ENCODE measurements at regions not wholly inside any gene's neighbourhood (a gene's known extent, or its start where the extent isn't known, plus 50 kb on each side); places are given as distances from the start of the nearest gene placed in this dataset.

DNA sequence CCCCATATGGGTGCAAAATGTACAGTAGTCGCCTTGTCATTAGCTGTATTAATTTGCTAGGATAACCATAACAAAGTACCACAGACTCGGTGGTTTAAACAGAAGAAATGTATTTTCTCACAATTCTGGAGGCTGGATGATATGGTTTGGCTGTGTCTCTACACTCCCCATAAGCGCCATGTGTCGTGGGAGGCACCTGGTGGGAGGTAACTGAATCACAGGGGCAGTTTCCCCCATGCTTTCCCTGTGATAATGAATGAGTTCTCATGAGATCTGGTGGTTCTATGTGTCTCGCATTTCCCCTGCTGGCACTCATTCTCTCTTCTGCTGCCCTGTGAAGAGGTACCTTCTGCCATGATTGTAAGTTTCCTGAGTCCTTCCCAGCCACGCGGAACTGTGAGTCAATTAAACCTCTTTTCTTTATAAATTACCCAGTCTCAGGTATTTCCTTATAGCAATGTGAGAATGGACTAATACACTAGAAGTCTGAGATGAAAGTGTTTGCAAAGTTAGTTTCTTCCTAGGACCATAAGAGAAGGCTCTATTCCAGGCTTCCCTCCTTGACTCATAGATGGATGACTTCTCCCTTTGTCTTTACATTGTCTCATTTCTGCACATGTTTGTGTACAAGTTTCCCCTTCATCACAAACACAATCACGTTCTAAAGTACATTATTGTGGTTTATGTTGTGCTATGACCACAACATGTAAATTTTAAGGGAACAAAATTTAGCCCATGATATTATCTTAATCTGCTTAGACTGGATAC is 1442.6 kb downstream of the SUCLG1 start:
- DNase-seq (ENCODE audit: low read depth) = no peak
- TF ChIP-seq CTCF (IDR thresholded peaks at IDR 0.05; ENCODE audit: control insufficient read depth, extremely low read depth, insufficient read depth) = no peak
- H3K4me3 ChIP-seq (ENCODE audit: low read depth, low read length) = no peak overlapping the region

DNA sequence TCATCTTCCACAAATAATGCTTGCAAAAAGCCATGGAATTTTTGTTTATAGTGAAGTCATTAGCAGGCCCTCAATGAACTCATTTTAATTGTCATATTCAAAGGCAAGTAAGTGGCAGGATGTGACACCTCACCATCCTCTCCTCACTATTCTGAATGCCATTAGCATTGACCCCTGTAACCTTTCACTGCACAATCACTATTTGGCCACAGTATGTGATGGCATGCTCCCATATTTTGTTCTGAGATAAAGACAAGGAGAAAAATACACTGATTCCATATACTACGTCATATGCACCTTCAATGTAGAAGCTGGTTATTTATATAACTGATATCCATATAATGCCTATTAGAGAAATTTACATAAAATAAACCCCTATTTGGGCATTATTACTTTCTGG is 1443.2 kb downstream of the SUCLG1 start:
- DNase-seq (ENCODE audit: low read depth) = no peak
- TF ChIP-seq CTCF (IDR thresholded peaks at IDR 0.05; ENCODE audit: control insufficient read depth, extremely low read depth, insufficient read depth) = no peak
- no peak overlapping the region for H3K4me3 ChIP-seq (ENCODE audit: low read depth, low read length)

DNA sequence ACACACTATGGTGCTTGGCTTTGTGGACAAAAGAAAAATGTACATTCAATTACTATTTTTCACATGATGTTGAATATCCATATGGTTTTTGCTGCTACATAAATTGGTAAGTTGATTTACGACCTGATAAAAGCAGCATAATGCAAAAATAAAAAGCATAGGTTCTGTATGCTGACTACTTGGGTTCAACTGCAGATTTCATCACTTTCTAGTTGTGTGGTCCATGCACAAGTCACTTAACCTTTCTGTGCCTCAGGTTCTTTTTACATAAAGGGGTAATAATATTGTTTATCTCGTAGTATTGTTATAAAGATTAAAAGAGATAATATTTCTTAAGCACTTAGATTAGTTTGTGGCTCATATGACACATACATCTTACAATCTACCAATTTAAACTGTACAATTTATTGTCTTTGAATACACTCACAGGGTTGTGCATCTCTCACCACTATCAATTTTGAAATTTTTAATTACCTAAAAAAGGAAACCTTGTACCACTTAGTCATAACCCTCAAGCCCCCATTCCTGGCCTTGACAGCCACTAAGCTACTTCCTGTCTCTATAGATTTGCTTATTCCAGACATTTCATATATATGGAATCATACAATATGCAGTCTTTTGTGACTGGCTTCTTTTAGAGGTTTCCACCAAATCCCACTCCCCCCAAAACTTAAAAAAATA is 1443.9 kb downstream of the SUCLG1 start:
- no peak overlapping the region for H3K4me3 ChIP-seq (ENCODE audit: low read depth, low read length)
- no peak for TF ChIP-seq CTCF (IDR thresholded peaks at IDR 0.05; ENCODE audit: control insufficient read depth, extremely low read depth, insufficient read depth)
- no peak for DNase-seq (ENCODE audit: low read depth)

DNA sequence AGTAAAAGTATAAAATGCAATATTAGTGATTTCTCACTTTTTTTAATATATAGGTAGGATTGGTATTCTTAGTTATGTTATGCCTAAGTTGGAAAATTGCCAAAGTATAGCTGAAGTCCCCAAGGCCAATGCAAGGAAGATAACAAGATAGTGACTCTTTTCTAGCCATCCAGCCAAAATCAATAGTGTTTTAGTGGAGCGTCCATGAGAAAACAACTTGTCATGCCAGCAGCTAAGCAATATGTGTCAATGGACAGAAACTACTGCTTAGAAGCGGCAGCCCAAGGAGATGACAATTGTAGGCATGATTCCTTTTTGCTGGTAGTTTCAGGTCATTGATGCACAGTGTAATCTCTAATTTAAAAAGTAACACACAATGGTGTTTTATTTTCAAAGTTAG is 1444.6 kb downstream of the SUCLG1 start:
- peak; percentile 15 for DNase-seq (ENCODE audit: low read depth)
- no peak overlapping the region for H3K4me3 ChIP-seq (ENCODE audit: low read depth, low read length)
- no peak for TF ChIP-seq CTCF (IDR thresholded peaks at IDR 0.05; ENCODE audit: control insufficient read depth, extremely low read depth, insufficient read depth)

- H3K4me3 ChIP-seq (ENCODE audit: low read depth, low read length) = no peak overlapping the region
- no peak for DNase-seq (ENCODE audit: low read depth)
- TF ChIP-seq CTCF (IDR thresholded peaks at IDR 0.05; ENCODE audit: control insufficient read depth, extremely low read depth, insufficient read depth) = no peak
These were observed 1452.1 kb downstream of the SUCLG1 start for GRCh38 chr2:83006961-83007360.

DNA sequence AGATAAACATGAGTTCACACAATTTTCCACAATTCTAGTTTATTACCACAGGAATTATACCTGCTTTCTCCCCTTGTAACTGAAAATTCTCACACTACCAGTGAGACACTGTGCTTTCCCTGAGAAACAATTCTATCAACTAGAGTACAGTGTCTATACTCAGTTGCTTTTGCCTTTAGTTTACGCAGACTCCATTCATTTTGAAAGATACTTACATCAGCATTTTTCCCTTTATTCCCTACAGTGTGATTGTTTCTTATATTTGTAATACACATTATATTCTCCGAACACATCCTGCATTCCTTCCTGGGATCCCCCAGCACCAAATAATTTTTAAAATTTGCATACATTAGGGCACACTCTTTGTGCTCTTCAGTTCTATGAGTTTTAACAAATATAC is 1455.5 kb downstream of the SUCLG1 start:
- H3K4me3 ChIP-seq (ENCODE audit: low read depth, low read length) = no peak overlapping the region
- DNase-seq (ENCODE audit: low read depth) = no peak
- TF ChIP-seq CTCF (IDR thresholded peaks at IDR 0.05; ENCODE audit: control insufficient read depth, extremely low read depth, insufficient read depth) = no peak
